Mesenchymal stem cell (in vitro differentiated cells and primary cell): ENCODE measurements at regions not wholly inside any gene's neighbourhood (a gene's known extent, or its start where the extent isn't known, plus 50 kb on each side); places are given as distances from the start of the nearest gene placed in this dataset.
A peak's percentile ranks its signal among the peaks of the same experiment; 100 is the strongest.
"Not testable (repeated sequence)": the region's sequence is repeated elsewhere in the genome, so short reads cannot be mapped to it uniquely, and the experiment has no call there.

Experiments used
- DNase-seq: peaks from one replicate; pipeline ENCODE4 v3.0.0-alpha.2; 2013
- H2AFZ ChIP-seq: one replicate; pipeline ENCODE4 v1.6.1; 2013; ENCODE audit warnings: low read depth, mild to moderate bottlenecking, control low read depth, inconsistent platforms, low read length, moderate library complexity
- H2AK5ac ChIP-seq: 2 replicates; pipeline ENCODE4 v1.6.1; 2013; ENCODE audit warnings: low read length, moderate library complexity, mild to moderate bottlenecking, inconsistent platforms; ENCODE audit not compliant: severe bottlenecking
- H2BK120ac ChIP-seq: one replicate; pipeline ENCODE4 v1.6.1; 2013; ENCODE audit warnings: low read depth, mild to moderate bottlenecking, inconsistent platforms, low read length, moderate library complexity
- H2BK12ac ChIP-seq, 2 experiments: one replicate each; pipeline ENCODE4 v1.6.1; 2013; ENCODE audit warnings: inconsistent platforms in 2 of 2, low read length in 2 of 2, mild to moderate bottlenecking in 2 of 2, moderate library complexity in 2 of 2, control low read depth in 1 of 2
- H2BK15ac ChIP-seq: one replicate; pipeline ENCODE4 v1.6.1; 2013; ENCODE audit warnings: mild to moderate bottlenecking, low read depth, inconsistent platforms; ENCODE audit not compliant: poor library complexity, severe bottlenecking
- H2BK5ac ChIP-seq: 2 replicates; pipeline ENCODE4 v1.6.1; 2013; ENCODE audit warnings: low read depth, mild to moderate bottlenecking, low read length, control low read depth, inconsistent platforms; ENCODE audit not compliant: poor library complexity, severe bottlenecking
- H3K14ac ChIP-seq, 2 experiments: one replicate each; pipeline ENCODE4 v1.6.1; 2013; ENCODE audit warnings: inconsistent platforms in 2 of 2, low read length in 2 of 2, control low read depth in 1 of 2, mild to moderate bottlenecking in 1 of 2, moderate library complexity in 1 of 2
- H3K18ac ChIP-seq, 2 experiments: one replicate each; pipeline ENCODE4 v1.6.1; 2013; ENCODE audit warnings: inconsistent platforms in 2 of 2, low read length in 2 of 2, control low read depth in 1 of 2, low read depth in 1 of 2, mild to moderate bottlenecking in 1 of 2
- H3K23ac ChIP-seq, 2 experiments: one replicate each; pipeline ENCODE4 v1.6.1; 2013; ENCODE audit warnings: inconsistent platforms in 2 of 2, low read length in 2 of 2, mild to moderate bottlenecking in 2 of 2, moderate library complexity in 2 of 2, control low read depth in 1 of 2
- H3K27ac ChIP-seq: 2 replicates; pipeline ENCODE4 v1.5.1; 2013; ENCODE audit warnings: mild to moderate bottlenecking, moderate library complexity, low read length, control low read depth, inconsistent platforms; ENCODE audit not compliant: poor library complexity, severe bottlenecking
- H3K27me3 ChIP-seq, 2 experiments: 2 replicates each; pipeline versions ENCODE4 v1.6.1 to v1.7.0; 2013; ENCODE audit warnings: low read length in 2 of 2, mild to moderate bottlenecking in 2 of 2, moderate library complexity in 2 of 2, control low read depth in 1 of 2, inconsistent platforms in 1 of 2; ENCODE audit not compliant: control insufficient read depth in 1 of 2, insufficient read depth in 1 of 2
- H3K36me3 ChIP-seq, 2 experiments: 2 replicates each; pipeline versions ENCODE4 v1.6.1 to v1.7.0; 2013; ENCODE audit warnings: low read length in 2 of 2, control low read depth in 1 of 2, inconsistent platforms in 1 of 2, low read depth in 1 of 2, mild to moderate bottlenecking in 1 of 2; ENCODE audit not compliant: insufficient read depth in 2 of 2, control insufficient read depth in 1 of 2
- H3K4ac ChIP-seq, 2 experiments: one replicate each; pipeline ENCODE4 v1.6.1; 2013; ENCODE audit warnings: inconsistent platforms in 2 of 2, low read length in 2 of 2, mild to moderate bottlenecking in 2 of 2, moderate library complexity in 2 of 2, control low read depth in 1 of 2, low read depth in 1 of 2
- H3K4me1 ChIP-seq: 2 replicates; pipeline ENCODE4 v1.6.1; 2013; ENCODE audit warnings: low read depth, low read length, control low read depth; ENCODE audit not compliant: control insufficient read depth, insufficient read depth
- H3K4me2 ChIP-seq: 2 replicates; pipeline ENCODE4 v1.6.1; 2013; ENCODE audit warnings: low read length, mild to moderate bottlenecking, inconsistent platforms; ENCODE audit not compliant: poor library complexity, severe bottlenecking
- H3K4me3 ChIP-seq, 2 experiments: 2 replicates each; pipeline versions ENCODE4 v1.5.1 to v1.7.0; 2013; ENCODE audit warnings: low read length in 2 of 2, mild to moderate bottlenecking in 2 of 2, control low read depth in 1 of 2, low read depth in 1 of 2; ENCODE audit not compliant: insufficient read depth in 1 of 2
- H3K79me1 ChIP-seq: replicated peaks from 2 replicates; pipeline ENCODE4 v1.6.1; 2013; ENCODE audit warnings: mild to moderate bottlenecking, control low read depth, low read length, inconsistent platforms; ENCODE audit not compliant: poor library complexity, severe bottlenecking
- H3K9ac ChIP-seq: 2 replicates; pipeline ENCODE4 v1.7.0; 2013; ENCODE audit warnings: mild to moderate bottlenecking, low read length, moderate library complexity
- H3K9me3 ChIP-seq: 2 replicates; pipeline ENCODE4 v1.7.0; 2013; ENCODE audit warnings: mild to moderate bottlenecking, low read length; ENCODE audit not compliant: control insufficient read depth
- H4K8ac ChIP-seq: one replicate; pipeline ENCODE4 v1.6.1; 2013; ENCODE audit warnings: inconsistent platforms, mild to moderate bottlenecking, low read length, moderate library complexity
- H4K91ac ChIP-seq: one replicate; pipeline ENCODE4 v1.6.1; 2013; ENCODE audit warnings: mild to moderate bottlenecking, low read length, inconsistent platforms
- WGBS: methylation state at CpG from one replicate; pipeline ENCODE4 v1.1.7; 2013; ENCODE audit warnings: mixed read lengths; 5-methylcytosine and 5-hydroxymethylcytosine counted together

DNA sequence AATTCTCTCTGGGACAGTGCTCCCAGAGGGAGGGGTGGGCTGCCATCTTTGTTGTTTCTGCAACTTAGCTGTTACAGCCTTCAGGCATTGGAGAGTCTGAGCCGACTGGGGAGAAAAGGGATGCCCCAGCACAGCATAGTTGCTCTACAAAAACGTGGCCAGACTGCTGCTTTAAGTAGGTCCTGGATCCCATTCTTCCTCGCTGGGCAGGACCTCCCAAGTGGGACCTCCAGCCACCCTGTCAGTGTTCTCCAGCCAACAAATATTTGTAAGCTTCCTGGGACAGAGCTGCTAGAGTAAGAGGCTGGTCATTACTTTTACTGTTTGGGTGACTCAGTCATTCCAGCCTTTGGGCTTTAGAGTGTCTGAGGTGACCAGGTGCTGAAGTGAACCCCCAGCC lies 292.7 kb upstream of the NREP start:
- peak overlapping the region in 1 of 2 experiments; percentile 22 for H3K14ac ChIP-seq
- H3K4me2 ChIP-seq = no peak overlapping the region
- no peak overlapping the region for H2AK5ac ChIP-seq
- no peak overlapping the region for H2BK120ac ChIP-seq
- H3K27ac ChIP-seq = no peak overlapping the region
- no peak overlapping the region for H3K4ac ChIP-seq
- no peak for DNase-seq
- no peak overlapping the region for H3K4me3 ChIP-seq
- peak overlapping the region; percentile 30 for H2BK15ac ChIP-seq
- no peaks in the 10 kb centered on the region for H3K79me1 ChIP-seq
- no peak overlapping the region for H3K9ac ChIP-seq
- H2BK5ac ChIP-seq = no peak overlapping the region
- H4K91ac ChIP-seq = no peak overlapping the region
- no peaks in the 10 kb centered on the region for H3K36me3 ChIP-seq
- no peak overlapping the region for H2AFZ ChIP-seq
- H3K9me3 ChIP-seq = peaks cover 10% of the 10 kb centered on the region
- H3K18ac ChIP-seq = no peak overlapping the region
- H3K23ac ChIP-seq = no peak overlapping the region
- no peak overlapping the region for H2BK12ac ChIP-seq
- H3K4me1 ChIP-seq = no peaks in the 10 kb centered on the region
- 71% methylated on average over 3 of the region's 3 CpGs for WGBS
- H3K27me3 ChIP-seq = no peaks in the 10 kb centered on the region
- no peak overlapping the region for H4K8ac ChIP-seq

DNA sequence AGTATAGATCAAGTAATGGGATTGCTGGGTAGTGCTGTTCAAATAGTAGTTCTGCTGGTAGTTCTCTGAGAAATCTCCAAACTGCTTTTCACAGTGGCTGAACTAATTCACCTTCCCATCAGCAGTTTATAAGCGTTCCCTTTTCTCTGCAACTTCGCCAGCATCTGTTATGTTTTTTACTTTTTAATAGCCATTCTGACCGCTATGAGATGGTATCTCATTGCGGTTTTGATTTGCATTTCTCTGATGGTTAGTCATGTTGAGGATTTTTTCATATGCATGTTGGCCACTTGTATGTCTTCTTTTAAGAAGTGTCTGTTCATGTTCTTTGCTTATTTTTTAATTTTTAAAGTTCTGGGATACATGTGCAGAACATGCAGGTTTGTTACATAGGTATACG lies 279.2 kb upstream of the NREP start:
- Histone ChIP-seq H2AK5ac (no peak overlapping the region), H3K79me1 (no peaks in the 10 kb centered on the region), H3K4me3 (no peak overlapping the region), H2AFZ (no peak overlapping the region), H3K14ac (no peak overlapping the region), H3K36me3 (no peaks in the 10 kb centered on the region), H2BK120ac (no peak overlapping the region), H4K8ac (no peak overlapping the region), H3K23ac (no peak overlapping the region), H3K4ac (no peak overlapping the region), H4K91ac (no peak overlapping the region), H3K4me2 (no peak overlapping the region), H3K9ac (no peak overlapping the region), H3K27me3 (no peaks in the 10 kb centered on the region), H3K27ac (no peak overlapping the region), H2BK12ac (no peak overlapping the region), H2BK5ac (no peak overlapping the region), H3K18ac (no peak overlapping the region), H3K9me3 (no peaks in the 10 kb centered on the region), H2BK15ac (no peak overlapping the region), H3K4me1 (no peaks in the 10 kb centered on the region)
- no peak for DNase-seq
- 93% methylated on average over 5 of the region's 5 CpGs for WGBS

DNA sequence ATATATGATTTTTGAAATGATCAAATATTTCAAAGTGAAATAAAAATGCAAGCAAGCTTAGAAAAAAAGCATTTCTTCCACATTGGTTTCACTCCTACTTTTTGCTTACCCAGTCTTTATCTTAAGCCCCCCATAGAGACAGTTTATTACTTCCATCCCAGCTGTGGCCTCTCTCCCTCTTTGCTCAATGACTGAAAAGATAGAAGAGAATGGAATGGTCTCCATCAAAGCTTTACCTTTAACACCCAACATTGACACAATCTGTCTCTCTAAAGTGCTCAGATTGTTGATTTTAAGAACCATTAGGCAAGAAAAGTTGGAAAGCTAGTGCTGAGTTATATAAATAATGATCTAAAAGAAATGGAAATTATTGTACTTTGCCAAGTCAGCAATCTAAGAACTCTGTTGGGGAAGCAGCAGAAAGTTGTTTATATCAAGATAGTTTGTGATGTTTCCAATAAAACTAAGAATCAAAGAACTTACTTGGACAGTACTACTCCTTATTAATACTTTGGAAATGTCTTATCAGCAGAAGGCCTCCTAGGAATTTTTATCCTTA lies 277.5 kb upstream of the NREP start:
- Histone ChIP-seq H2AFZ (no peak overlapping the region), H4K91ac (no peak overlapping the region), H2BK120ac (no peak overlapping the region), H3K14ac (no peak overlapping the region), H2BK5ac (no peak overlapping the region), H3K18ac (no peak overlapping the region), H2BK12ac (no peak overlapping the region), H3K9me3 (no peaks in the 10 kb centered on the region), H2BK15ac (no peak overlapping the region), H3K4me1 (no peaks in the 10 kb centered on the region), H3K36me3 (no peaks in the 10 kb centered on the region), H3K4me3 (no peak overlapping the region), H3K4me2 (no peak overlapping the region), H2AK5ac (no peak overlapping the region), H3K23ac (no peak overlapping the region), H3K79me1 (no peaks in the 10 kb centered on the region), H3K4ac (no peak overlapping the region), H3K27me3 (no peaks in the 10 kb centered on the region), H4K8ac (no peak overlapping the region), H3K9ac (no peak overlapping the region), H3K27ac (no peak overlapping the region)
- no peak for DNase-seq

DNA sequence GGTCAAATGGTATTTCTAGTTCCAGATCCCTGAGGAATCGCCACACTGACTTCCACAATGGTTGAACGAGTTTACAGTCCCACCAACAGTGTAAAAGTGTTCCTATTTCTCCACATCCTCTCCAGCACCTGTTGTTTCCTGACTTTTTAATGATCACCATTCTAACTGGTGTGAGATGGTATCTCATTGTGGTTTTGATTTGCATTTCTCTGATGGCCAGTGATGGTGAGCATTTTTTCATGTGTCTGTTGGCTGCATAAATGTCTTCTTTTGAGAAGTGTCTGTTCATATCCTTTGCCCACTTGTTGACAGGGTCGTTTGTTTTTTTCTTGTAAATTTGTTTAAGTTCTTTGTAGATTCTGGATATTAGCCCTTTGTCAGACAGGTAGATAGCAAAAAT lies 269.9 kb upstream of the NREP start:
- not testable (repeated sequence) for H3K36me3 ChIP-seq, H3K14ac ChIP-seq, H2BK120ac ChIP-seq, H3K79me1 ChIP-seq, H3K9ac ChIP-seq, H2AFZ ChIP-seq, H3K4me2 ChIP-seq, H2BK5ac ChIP-seq, H3K9me3 ChIP-seq, H2AK5ac ChIP-seq, H3K27ac ChIP-seq, H3K4ac ChIP-seq, DNase-seq, H3K4me1 ChIP-seq, H3K23ac ChIP-seq, H4K8ac ChIP-seq, H3K18ac ChIP-seq, H2BK15ac ChIP-seq, H3K27me3 ChIP-seq, H2BK12ac ChIP-seq, H3K4me3 ChIP-seq, H4K91ac ChIP-seq
- 81% methylated on average over 1 of the region's 3 CpGs for WGBS
